Osteoblast (primary cell): ENCODE measurements at regions not wholly inside any gene's neighbourhood (a gene's known extent, or its start where the extent isn't known, plus 50 kb on each side); places are given as distances from the start of the nearest gene placed in this dataset.

Source experiments
- DNase-seq: peaks from one replicate; pipeline ENCODE4 v3.0.0; 2011; ENCODE audit warnings: low spot score, mixed read lengths; ENCODE audit not compliant: insufficient read length; ENCODE audit errors: missing footprints
- H2AFZ ChIP-seq: 2 replicates; pipeline ENCODE4 v1.6.0; 2011; ENCODE audit warnings: mild to moderate bottlenecking, low read length
- H3K27ac ChIP-seq: 2 replicates; pipeline ENCODE4 v1.5.1; 2011; ENCODE audit warnings: mild to moderate bottlenecking, low read depth, low read length, moderate library complexity
- H3K27me3 ChIP-seq: 2 replicates; pipeline ENCODE4 v1.6.0; 2012; ENCODE audit warnings: mild to moderate bottlenecking, control low read depth, inconsistent platforms, low read length, moderate library complexity; ENCODE audit not compliant: insufficient read depth
- H3K36me3 ChIP-seq: 2 replicates; pipeline ENCODE4 v1.5.1; 2011; ENCODE audit warnings: mild to moderate bottlenecking, low read length, control low read depth, moderate library complexity; ENCODE audit not compliant: insufficient read depth
- H3K4me1 ChIP-seq: 2 replicates; pipeline ENCODE4 v1.5.1; 2011; ENCODE audit warnings: mild to moderate bottlenecking, low read length, control low read depth, moderate library complexity; ENCODE audit not compliant: insufficient read depth
- H3K4me2 ChIP-seq: 2 replicates; pipeline ENCODE4 v1.6.0; 2011; ENCODE audit warnings: mild to moderate bottlenecking, low read length; ENCODE audit not compliant: insufficient read depth
- H3K4me3 ChIP-seq: fragments of 200-600 bp; sonication (generic); 3 replicates; pipeline ENCODE4 v1.5.1; 2012; ENCODE audit warnings: mild to moderate bottlenecking, low read length, inconsistent platforms; ENCODE audit not compliant: insufficient read depth
- H3K79me2 ChIP-seq: 2 replicates; pipeline ENCODE4 v1.6.0; 2012; ENCODE audit warnings: mild to moderate bottlenecking, low read length, control low read depth, inconsistent platforms; ENCODE audit not compliant: insufficient read depth
- H3K9me3 ChIP-seq: 2 replicates; pipeline ENCODE4 v1.5.1; 2011; ENCODE audit warnings: low read depth, low read length, control low read depth
- H4K20me1 ChIP-seq: 2 replicates; pipeline ENCODE4 v1.6.0; 2012; ENCODE audit warnings: mild to moderate bottlenecking, low read length, control low read depth; ENCODE audit not compliant: insufficient read depth
- CTCF ChIP-seq: IDR thresholded peaks from 2 replicates; pipeline ENCODE4 v1.5.1; 2011; ENCODE audit warnings: mild to moderate bottlenecking, low read depth, low read length, moderate library complexity; ENCODE audit errors: extremely low read depth

- no peak for TF ChIP-seq CTCF
- Histone ChIP-seq H3K9me3 (peaks cover 3% of the 10 kb centered on the region), H3K27ac (no peak overlapping the region), H4K20me1 (no peaks in the 10 kb centered on the region), H3K36me3 (no peaks in the 10 kb centered on the region), H3K4me1 (no peaks in the 10 kb centered on the region), H2AFZ (no peak overlapping the region), H3K27me3 (no peaks in the 10 kb centered on the region), H3K4me2 (no peak overlapping the region), H3K4me3 (no peak overlapping the region), H3K79me2 (no peaks in the 10 kb centered on the region)
- no peak for DNase-seq
These were observed 202.7 kb upstream of the SLC35B3 start for GRCh38 chr6:8637896-8638597.

GRCh38 chr6:8633762-8634161 lies 198.4 kb upstream of the SLC35B3 start:
- no peaks in the 10 kb centered on the region for H4K20me1 ChIP-seq
- H3K79me2 ChIP-seq, result no peaks in the 10 kb centered on the region
- H3K27me3 ChIP-seq, result no peaks in the 10 kb centered on the region
- no peaks in the 10 kb centered on the region for H3K9me3 ChIP-seq
- H2AFZ ChIP-seq, result no peak overlapping the region
- no peak overlapping the region for H3K27ac ChIP-seq
- DNase-seq, result no peak
- no peak overlapping the region for H3K4me3 ChIP-seq
- H3K4me2 ChIP-seq, result no peak overlapping the region
- no peaks in the 10 kb centered on the region for H3K36me3 ChIP-seq
- TF ChIP-seq CTCF, result no peak
- no peaks in the 10 kb centered on the region for H3K4me1 ChIP-seq

GRCh38 chr6:8628736-8629135 lies 193.4 kb upstream of the SLC35B3 start:
- Histone ChIP-seq H3K4me1 (no peaks in the 10 kb centered on the region), H4K20me1 (no peaks in the 10 kb centered on the region), H3K4me2 (no peak overlapping the region), H3K27me3 (no peaks in the 10 kb centered on the region), H3K4me3 (no peak overlapping the region), H3K36me3 (no peaks in the 10 kb centered on the region), H3K79me2 (no peaks in the 10 kb centered on the region), H2AFZ (no peak overlapping the region), H3K9me3 (no peaks in the 10 kb centered on the region), H3K27ac (no peak overlapping the region)
- TF ChIP-seq CTCF, result no peak
- DNase-seq, result no peak

- DNase-seq, result no peak
- Histone ChIP-seq H3K27ac (no peak overlapping the region), H3K27me3 (no peaks in the 10 kb centered on the region), H3K36me3 (no peaks in the 10 kb centered on the region), H4K20me1 (no peaks in the 10 kb centered on the region), H2AFZ (no peak overlapping the region), H3K4me2 (no peak overlapping the region), H3K4me1 (no peaks in the 10 kb centered on the region), H3K9me3 (no peaks in the 10 kb centered on the region), H3K4me3 (no peak overlapping the region), H3K79me2 (no peaks in the 10 kb centered on the region)
- no peak for TF ChIP-seq CTCF
These were observed 192.7 kb upstream of the SLC35B3 start for GRCh38 chr6:8628063-8628462.
